ENCODE measurements at regions not wholly inside any gene's neighbourhood (a gene's known extent, or its start where the extent isn't known, plus 50 kb on each side); places are given as distances from the start of the nearest gene placed in this dataset.

DNA sequence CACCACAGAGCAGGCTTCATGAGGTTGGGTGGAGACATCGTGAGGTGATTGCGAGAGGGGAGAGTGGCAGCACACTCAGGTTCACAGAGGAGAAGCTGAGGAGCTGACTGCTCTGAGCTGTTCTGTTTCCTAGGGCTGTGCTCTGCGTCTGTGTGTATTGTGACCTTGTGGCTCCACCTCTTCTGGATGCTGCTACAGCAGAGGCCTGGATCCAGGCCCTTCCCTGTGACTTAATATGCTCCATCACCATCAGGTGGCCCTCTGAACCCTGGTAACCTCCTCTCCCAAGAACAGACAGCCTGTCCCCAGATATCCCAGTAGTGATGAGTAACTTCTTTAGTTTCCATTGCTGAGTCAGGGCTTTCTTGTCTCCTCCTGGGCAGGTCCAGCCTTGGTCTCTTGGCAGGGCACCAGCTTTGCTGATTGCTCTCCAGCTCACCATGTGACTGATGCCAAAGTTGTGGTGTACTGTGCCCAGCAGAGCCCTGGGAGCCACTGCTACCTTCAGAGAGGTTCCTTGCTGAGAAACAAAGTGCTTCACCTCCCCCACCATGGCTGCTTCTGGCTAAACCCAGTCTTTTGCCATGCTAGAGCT, 212.8 kb upstream of the CHD1 start:
- TF ChIP-seq CTCF (IDR thresholded peaks at IDR 0.05) (no peak), EZH2 (IDR thresholded peaks at IDR 0.05; ENCODE audit: borderline replicate concordance, insufficient read depth, low read depth, low read length, poor library complexity, severe bottlenecking) (no peak)

Data from B cell (primary cell).